ENCODE measurements at regions not wholly inside any gene's neighbourhood (a gene's known extent, or its start where the extent isn't known, plus 50 kb on each side); places are given as distances from the start of the nearest gene placed in this dataset.

DNA sequence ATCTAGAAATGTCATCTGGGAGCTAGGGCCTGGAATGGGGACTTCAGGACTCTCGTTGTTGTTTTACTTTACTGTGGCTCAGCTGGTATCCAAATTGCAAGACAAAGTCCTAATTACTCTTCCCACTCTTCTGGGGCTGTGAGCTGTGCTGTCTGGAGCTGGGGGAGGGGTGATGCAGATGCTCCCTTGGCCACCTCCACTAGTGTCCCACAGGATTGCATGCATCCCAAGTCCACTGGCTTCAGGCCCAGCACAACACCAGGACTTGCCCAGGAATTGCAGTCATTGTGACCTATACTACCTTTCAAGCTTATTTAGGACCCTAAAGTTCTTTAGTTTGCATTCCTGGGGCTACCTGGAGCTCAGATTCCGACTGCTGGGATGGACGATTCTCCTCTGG lies 366.1 kb upstream of the FAM47C start:
- no peak for TF ChIP-seq CTCF (IDR thresholded peaks at IDR 0.05)
- TF ChIP-seq EZH2 (IDR thresholded peaks at IDR 0.05; ENCODE audit: borderline replicate concordance, insufficient read depth, low read depth, low read length, poor library complexity, severe bottlenecking) = no peak

Measured in B cell (primary cell).